ENCODE measurements at regions not wholly inside any gene's neighbourhood (a gene's known extent, or its start where the extent isn't known, plus 50 kb on each side); places are given as distances from the start of the nearest gene placed in this dataset.

- H3K4me3 Mint-ChIP-seq (ENCODE audit: unreplicated experiment) = no peak overlapping the region
- Histone ChIP-seq H3K36me3 (ENCODE audit: control insufficient read depth, insufficient read depth, low read length) (no peaks in the 10 kb centered on the region), H3K27me3 (replicated peaks; ENCODE audit: control insufficient read depth, insufficient read depth, low read length) (no peaks in the 10 kb centered on the region), H3K4me3 (ENCODE audit: low read depth, low read length) (no peak overlapping the region), H3K9me3 (no peaks in the 10 kb centered on the region), H3K4me1 (no peaks in the 10 kb centered on the region)
- ChIA-PET POLR2A (no interaction called here), CTCF (no interaction called here)
- no peak overlapping the region for H3K27ac Mint-ChIP-seq (ENCODE audit: unreplicated experiment)
- no peak for DNase-seq
- TF ChIP-seq CTCF (IDR thresholded peaks at IDR 0.05; ENCODE audit: insufficient read depth in 1 of 2, low read depth in 1 of 2, low read length in 1 of 2, severe bottlenecking in 1 of 2, unreplicated experiment in 1 of 2) = no peak
- intact Hi-C loops (cut with micrococcal nuclease; ENCODE audit: unreplicated experiment) = no loop called here
- no peaks in the 10 kb centered on the region for H3K4me1 Mint-ChIP-seq (ENCODE audit: low read depth, unreplicated experiment)
- no TSS peak for BruUV-seq (replicated peaks)
- peaks cover 31% of the 10 kb centered on the region for H3K27me3 Mint-ChIP-seq (ENCODE audit: insufficient read depth, unreplicated experiment)
- no peaks in the 10 kb centered on the region for H3K9me3 Mint-ChIP-seq (ENCODE audit: unreplicated experiment)
- no peaks in the 10 kb centered on the region for H3K36me3 Mint-ChIP-seq (ENCODE audit: insufficient read depth, unreplicated experiment)
These were observed 201.1 kb upstream of the ASIC2 start for GRCh38 chr17:33494151-33494550.

DNA sequence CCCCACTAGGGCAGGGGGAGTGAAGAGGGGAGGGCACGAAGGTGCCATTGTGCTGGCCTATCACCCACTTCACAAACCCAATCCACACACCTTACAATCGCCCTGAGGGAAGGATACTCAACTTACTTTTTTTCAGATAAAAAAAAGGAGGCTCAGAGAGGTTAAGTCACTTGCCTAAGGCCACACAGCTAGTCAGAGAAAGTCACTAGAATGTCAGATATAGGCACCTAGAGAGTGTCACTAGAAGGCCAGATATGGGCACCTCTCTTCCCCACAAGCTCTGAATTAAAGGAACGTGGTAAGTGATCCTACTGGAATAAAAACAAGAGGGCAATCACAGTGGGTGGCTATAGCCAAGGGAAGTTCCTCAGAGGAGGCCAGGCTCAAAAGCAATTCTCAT, 204.5 kb upstream of the ASIC2 start:
- BruUV-seq (replicated peaks) = no TSS peak
- CTCF ChIA-PET = no interaction called here

GRCh38 chr17:33498069-33498468, 205.0 kb upstream of the ASIC2 start:
- TF ChIP-seq CTCF (IDR thresholded peaks at IDR 0.05; ENCODE audit: insufficient read depth in 1 of 2, low read depth in 1 of 2, low read length in 1 of 2, severe bottlenecking in 1 of 2, unreplicated experiment in 1 of 2) = no peak
- no peaks in the 10 kb centered on the region for H3K9me3 Mint-ChIP-seq (ENCODE audit: unreplicated experiment)
- POLR2A ChIA-PET = no interaction called here
- intact Hi-C loops (cut with micrococcal nuclease; ENCODE audit: unreplicated experiment) = no loop called here
- H3K36me3 Mint-ChIP-seq (ENCODE audit: insufficient read depth, unreplicated experiment) = no peaks in the 10 kb centered on the region
- H3K27me3 Mint-ChIP-seq (ENCODE audit: insufficient read depth, unreplicated experiment) = peaks cover 13% of the 10 kb centered on the region
- H3K27ac Mint-ChIP-seq (ENCODE audit: unreplicated experiment) = no peak overlapping the region
- H3K4me1 Mint-ChIP-seq (ENCODE audit: low read depth, unreplicated experiment) = no peaks in the 10 kb centered on the region
- no peaks in the 10 kb centered on the region for H3K4me1 ChIP-seq
- DNase-seq = no peak
- H3K4me3 ChIP-seq (ENCODE audit: low read depth, low read length) = no peak overlapping the region
- H3K36me3 ChIP-seq (ENCODE audit: control insufficient read depth, insufficient read depth, low read length) = no peaks in the 10 kb centered on the region
- no peak overlapping the region for H3K4me3 Mint-ChIP-seq (ENCODE audit: unreplicated experiment)
- no peaks in the 10 kb centered on the region for H3K27me3 ChIP-seq (replicated peaks; ENCODE audit: control insufficient read depth, insufficient read depth, low read length)
- BruUV-seq (replicated peaks) = no TSS peak
- CTCF ChIA-PET = no interaction called here
- no peaks in the 10 kb centered on the region for H3K9me3 ChIP-seq

More for the DNA sequence above, 204.5 kb upstream of the ASIC2 start:
- no peaks in the 10 kb centered on the region for H3K9me3 ChIP-seq
- Mint-ChIP-seq H3K36me3 (ENCODE audit: insufficient read depth, unreplicated experiment) (no peaks in the 10 kb centered on the region), H3K4me3 (ENCODE audit: unreplicated experiment) (no peak overlapping the region), H3K27ac (ENCODE audit: unreplicated experiment) (no peak overlapping the region), H3K4me1 (ENCODE audit: low read depth, unreplicated experiment) (no peaks in the 10 kb centered on the region), H3K27me3 (ENCODE audit: insufficient read depth, unreplicated experiment) (peaks cover 13% of the 10 kb centered on the region), H3K9me3 (ENCODE audit: unreplicated experiment) (no peaks in the 10 kb centered on the region)
- no peak for TF ChIP-seq CTCF (IDR thresholded peaks at IDR 0.05; ENCODE audit: insufficient read depth in 1 of 2, low read depth in 1 of 2, low read length in 1 of 2, severe bottlenecking in 1 of 2, unreplicated experiment in 1 of 2)
- no peaks in the 10 kb centered on the region for H3K36me3 ChIP-seq (ENCODE audit: control insufficient read depth, insufficient read depth, low read length)
- H3K4me3 ChIP-seq (ENCODE audit: low read depth, low read length) = no peak overlapping the region
- intact Hi-C loops (cut with micrococcal nuclease; ENCODE audit: unreplicated experiment) = no loop called here
- POLR2A ChIA-PET = no interaction called here
- no peaks in the 10 kb centered on the region for H3K27me3 ChIP-seq (replicated peaks; ENCODE audit: control insufficient read depth, insufficient read depth, low read length)
- DNase-seq = no peak
- no peaks in the 10 kb centered on the region for H3K4me1 ChIP-seq
